HepG2 (cell line): ENCODE measurements at regions not wholly inside any gene's neighbourhood (a gene's known extent, or its start where the extent isn't known, plus 50 kb on each side); places are given as distances from the start of the nearest gene placed in this dataset.

Experiments
- ATAC-seq: fragments of 200-7000 bp; cut with Tn5 transposase; 3 replicates; pipeline ENCODE4 v1.9.1; 2020; ENCODE audit warnings: mild to moderate bottlenecking, moderate library complexity
- BruUV-seq: library from RNA; stranded (reverse); fragments of 400-500 nt; replicated peaks from 2 replicates; lab custom pipeline; 2021; lab: Mats Ljungman, UMichigan
- CTCF ChIA-PET: fragments of 300-600 bp; formaldehyde crosslinking; extraction: SDS; loops from one replicate; lab custom pipeline; 2021; ENCODE audit warnings: low total read pairs, inconsistent platforms, low intra/inter-chr PET ratio; lab: Yijun Ruan, JAX
- POLR2A ChIA-PET: fragments of 350-600 bp; sonication (Branson Sonifier 250); formaldehyde crosslinking; loops from one replicate; lab custom pipeline; 2020; ENCODE audit warnings: antibody characterized with exemption, inconsistent platforms; lab: Yijun Ruan, JAX
- DNase-seq: peaks from one replicate; pipeline ENCODE4 v3.0.0-alpha.2; 2015; ENCODE audit warnings: low spot score
- FAIRE-seq: peaks from 3 replicates; lab custom pipeline; 2011; peaks lifted over from hg19 to GRCh38; lab: Jason Lieb, UNC
- H2AFZ ChIP-seq: one replicate; pipeline ENCODE4 v1.6.1; 2011; ENCODE audit warnings: low read length, inconsistent platforms
- H3K27ac ChIP-seq: fragments of 300-600 bp; 3 replicates; pipeline ENCODE4 v1.8.0; 2011; ENCODE audit warnings: mixed run types, mild to moderate bottlenecking, mixed read lengths, low read length, inconsistent platforms; ENCODE audit not compliant: insufficient read depth; ENCODE audit errors: extremely low read length
- H3K27me3 ChIP-seq, 2 experiments: fragments of 200-600 bp in 1 of 2; 2 replicates in 1 of 2; 3 replicates in 1 of 2; pipeline versions ENCODE4 v1.6.0 to v1.8.0; 2011; ENCODE audit warnings: low read length in 2 of 2, mild to moderate bottlenecking in 2 of 2, moderate library complexity in 2 of 2, inconsistent platforms in 1 of 2; ENCODE audit not compliant: insufficient read depth in 2 of 2, control insufficient read depth in 1 of 2
- H3K36me3 ChIP-seq, 2 experiments: fragments of 200-600 bp in 1 of 2; replicated peaks in 1 of 2; 2 replicates in 1 of 2; 3 replicates in 1 of 2; pipeline versions ENCODE4 v1.5.1 to v1.8.0; 2011; ENCODE audit warnings: low read length in 2 of 2, inconsistent platforms in 1 of 2; ENCODE audit not compliant: insufficient read depth in 2 of 2, control insufficient read depth in 1 of 2
- H3K4me1 ChIP-seq: 2 replicates; pipeline ENCODE4 v1.5.1; 2012; ENCODE audit warnings: low read length, inconsistent platforms; ENCODE audit not compliant: insufficient read depth
- H3K4me2 ChIP-seq: 2 replicates; pipeline ENCODE4 v1.6.0; 2011; ENCODE audit warnings: low read depth, low read length, inconsistent platforms
- H3K4me3 ChIP-seq, 3 experiments: fragments of 200-600 bp in 1 of 3; sonication (generic), shearing (Covaris generic) in 1 of 3; replicated peaks in 1 of 3; 2 replicates each; pipeline ENCODE4 v1.5.1; 2011 to 2016; ENCODE audit warnings: low read length in 3 of 3, inconsistent platforms in 2 of 3, low read depth in 2 of 3, mild to moderate bottlenecking in 2 of 3, control low read depth in 1 of 3, mixed read lengths in 1 of 3; ENCODE audit not compliant: insufficient read depth in 1 of 3
- H3K79me2 ChIP-seq: one replicate; pipeline ENCODE4 v1.6.1; 2011; ENCODE audit warnings: low read length, inconsistent platforms; ENCODE audit not compliant: insufficient read depth
- H3K9ac ChIP-seq: 2 replicates; pipeline ENCODE4 v1.6.0; 2011; ENCODE audit warnings: mild to moderate bottlenecking, low read depth, low read length, inconsistent platforms; ENCODE audit not compliant: insufficient read depth
- H3K9me3 ChIP-seq: 2 replicates; pipeline ENCODE4 v1.5.1; 2012; ENCODE audit warnings: mild to moderate bottlenecking, low read length
- H4K20me1 ChIP-seq: 2 replicates; pipeline ENCODE4 v1.6.0; 2011; ENCODE audit warnings: inconsistent platforms, mild to moderate bottlenecking, low read length, moderate library complexity; ENCODE audit not compliant: insufficient read depth
- BRD4 ChIP-seq: sonication (generic); formaldehyde crosslinking; IDR thresholded peaks from 2 replicates; pipeline ENCODE4 v1.4.0; 2020; ENCODE audit warnings: missing genetic modification reagents
- CBX2 ChIP-seq, 2 experiments: fragments of 200-600 bp in 1 of 2; sonication (generic); formaldehyde crosslinking in 1 of 2; IDR thresholded peaks; 2 replicates each; pipeline versions ENCODE4 v1.7.0 to v1.8.1; 2018 to 2022; ENCODE audit warnings: low read depth in 2 of 2, low read length in 1 of 2, mild to moderate bottlenecking in 1 of 2, missing genetic modification reagents in 1 of 2
- MAFF ChIP-seq: IDR thresholded peaks from 2 replicates; pipeline ENCODE4 v1.6.1; 2011; ENCODE audit warnings: low read depth, low read length, improper control_type of control experiment
- MAFK ChIP-seq, 2 experiments: IDR thresholded peaks in 1 of 2; conservative IDR thresholded peaks in 1 of 2; 2 replicates each; pipeline ENCODE4 v1.6.1; 2011; ENCODE audit warnings: improper control_type of control experiment in 2 of 2, low read length in 2 of 2
- NFATC3 ChIP-seq: sonication (generic); formaldehyde crosslinking; IDR thresholded peaks from 2 replicates; pipeline ENCODE4 v1.5.1; 2020; ENCODE audit warnings: mild to moderate bottlenecking, missing genetic modification reagents
- NFE2L2 ChIP-seq: fragments of 150-350 bp; IDR thresholded peaks from 2 replicates; pipeline ENCODE4 v1.6.1; 2014; ENCODE audit warnings: low read length
- ZNF678 ChIP-seq: sonication (generic); formaldehyde crosslinking; IDR thresholded peaks from 2 replicates; pipeline ENCODE4 v1.4.0; 2020; ENCODE audit warnings: mild to moderate bottlenecking, missing genetic modification reagents
- ZNF710 ChIP-seq: sonication (generic); formaldehyde crosslinking; IDR thresholded peaks from 2 replicates; pipeline ENCODE4 v1.5.0; 2020; ENCODE audit warnings: mild to moderate bottlenecking, missing genetic modification reagents, borderline replicate concordance
- in situ Hi-C: cut with HindIII; loops from 2 replicates; pipeline ENCODE4 v1.10.0; 2017; ENCODE audit warnings: low pct_unique_long_range_greater_than_20kb; ENCODE audit not compliant: extremely low pct_ligation_motif_present
- intact Hi-C: fragments of 100-400 bp; cut with micrococcal nuclease; formaldehyde crosslinking; loops from one replicate; pipeline ENCODE4 v1.10.0; 2022; ENCODE audit not compliant: unreplicated experiment

- Histone ChIP-seq H3K9ac (no peak overlapping the region), H3K36me3 (no peaks in the 10 kb centered on the region), H3K9me3 (no peaks in the 10 kb centered on the region), H3K79me2 (no peaks in the 10 kb centered on the region), H4K20me1 (no peaks in the 10 kb centered on the region), H3K4me3 (no peak overlapping the region), H3K27me3 (no peaks in the 10 kb centered on the region), H3K4me1 (no peaks in the 10 kb centered on the region), H3K27ac (no peak overlapping the region), H3K4me2 (no peak overlapping the region), H2AFZ (no peak overlapping the region)
- TF ChIP-seq MAFF (peak; percentile 62; the same call in 1 of the 2 replicates), ZNF678 (no peak), MAFK (conservative IDR thresholded peaks at IDR 0.05 in 1 of 2, IDR thresholded peaks at IDR 0.05 in 1 of 2; ENCODE audit: low read length in 2 of 2) (peak; percentile 37 to 79; a peak in 3 of 4 replicates), CBX2 (IDR thresholded peaks at IDR 0.05; ENCODE audit: low read depth, low read length) (no peak), CBX2 (CRISPR knock-in tag; IDR thresholded peaks at IDR 0.05; ENCODE audit: low read depth) (no peak), BRD4 (CRISPR knock-in tag) (no peak), NFATC3 (CRISPR knock-in tag) (no peak), ZNF710 (CRISPR knock-in tag) (no peak), NFE2L2 (peak; percentile 77)
- in situ Hi-C loops = no loop called here
- no peak for ATAC-seq
- no peak for FAIRE-seq
- no TSS peak for BruUV-seq
- POLR2A ChIA-PET = no interaction called here
- no peak for DNase-seq
- intact Hi-C loops = no loop called here
- CTCF ChIA-PET = no interaction called here
Measured at GRCh38 chr3:104368760-104369159, 997.9 kb upstream of the ALCAM start.
